CD1c-positive myeloid dendritic cell (primary cell): ENCODE measurements at regions not wholly inside any gene's neighbourhood (a gene's known extent, or its start where the extent isn't known, plus 50 kb on each side); places are given as distances from the start of the nearest gene placed in this dataset.

Source experiments
- DNase-seq: peaks from one replicate; pipeline ENCODE4 v3.0.0-alpha.2; 2016; ENCODE audit errors: extremely low spot score

DNA sequence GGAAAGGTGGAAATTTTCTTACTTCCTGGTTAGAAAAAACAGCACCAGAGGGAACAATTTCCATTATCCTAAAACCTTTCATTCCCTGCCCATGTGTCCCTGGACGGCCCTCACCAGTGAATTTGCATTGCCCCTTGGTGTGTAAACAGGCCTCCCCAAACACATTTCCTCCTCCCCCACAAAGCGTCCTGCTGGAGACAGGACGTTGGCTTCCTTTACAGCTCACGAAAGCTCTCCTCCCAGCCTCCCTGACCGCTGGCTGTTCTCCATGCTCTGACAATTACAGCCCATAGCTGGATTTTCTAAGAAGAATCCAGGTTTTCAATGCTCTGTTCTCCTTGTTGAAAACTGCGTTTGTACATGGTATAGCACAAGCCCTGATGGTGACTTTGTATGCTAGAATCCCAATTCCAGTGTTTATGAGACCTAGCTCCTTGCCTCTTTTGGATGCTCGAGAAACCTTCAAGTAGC lies 724.2 kb upstream of the CELF2 start:
- no peak for DNase-seq

DNA sequence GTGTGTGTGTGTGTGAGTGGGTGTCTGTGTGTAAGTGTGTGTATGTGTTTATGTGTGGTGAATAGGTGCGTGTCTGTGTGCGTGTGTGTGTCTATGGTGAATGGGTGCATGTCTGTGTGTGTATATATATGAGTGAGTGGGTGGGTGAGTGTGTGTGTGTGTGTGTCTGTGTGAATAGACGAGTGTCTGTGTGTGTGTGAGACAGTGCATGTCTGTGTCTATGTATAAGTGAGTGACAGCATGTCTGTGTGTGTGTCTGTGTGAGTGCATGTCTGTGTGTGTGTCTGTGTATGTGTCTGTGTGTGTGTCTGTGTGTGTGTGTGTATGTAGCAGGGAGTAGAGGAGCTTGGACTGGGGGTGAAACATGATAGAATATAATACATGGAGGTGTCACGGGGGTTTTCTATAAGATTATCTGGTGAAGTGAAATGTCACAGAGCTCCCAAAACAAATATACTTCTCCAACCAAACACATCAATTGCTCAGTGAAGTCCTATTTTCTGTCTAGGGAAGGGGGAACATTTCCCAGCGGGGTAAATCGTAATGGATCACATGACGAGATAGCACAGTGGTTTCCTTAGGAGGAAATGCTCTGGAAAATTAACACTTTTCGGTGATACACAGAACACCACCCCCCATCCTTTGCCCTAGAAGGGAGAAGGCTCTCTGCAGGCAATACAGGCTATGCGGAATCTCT lies 723.3 kb upstream of the CELF2 start:
- DNase-seq, result no peak

DNA sequence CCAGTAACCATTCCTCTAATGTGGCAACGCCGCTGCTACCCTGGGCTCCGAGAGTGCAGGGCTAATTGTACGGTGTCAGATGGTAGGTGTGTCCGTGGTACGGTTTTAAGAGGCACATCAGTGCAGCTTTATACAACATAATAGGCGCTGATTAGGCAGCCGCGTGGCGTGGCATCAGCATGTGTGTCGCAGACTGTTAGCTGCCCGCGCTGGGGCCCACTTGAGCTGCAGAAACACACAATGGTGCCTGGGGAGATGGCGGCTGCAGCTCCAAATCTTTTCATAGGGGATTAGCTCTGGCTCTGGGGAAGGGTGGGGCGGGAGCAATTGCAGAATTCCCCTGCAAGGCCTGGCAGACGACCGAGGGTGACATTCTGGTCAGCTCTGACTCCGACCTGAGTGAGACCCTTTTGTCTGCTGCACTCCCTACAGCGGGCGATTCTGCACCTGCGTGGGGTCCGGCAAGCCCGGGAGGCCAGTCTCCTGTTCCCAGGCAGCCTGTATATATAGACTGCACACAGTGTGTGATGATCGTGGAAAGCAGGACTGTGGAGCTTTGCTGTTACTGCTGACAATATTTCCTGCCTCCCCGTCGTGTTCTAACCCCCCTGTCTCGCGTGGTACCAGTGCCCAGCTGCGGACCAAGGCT lies 722.7 kb upstream of the CELF2 start:
- no peak for DNase-seq

DNA sequence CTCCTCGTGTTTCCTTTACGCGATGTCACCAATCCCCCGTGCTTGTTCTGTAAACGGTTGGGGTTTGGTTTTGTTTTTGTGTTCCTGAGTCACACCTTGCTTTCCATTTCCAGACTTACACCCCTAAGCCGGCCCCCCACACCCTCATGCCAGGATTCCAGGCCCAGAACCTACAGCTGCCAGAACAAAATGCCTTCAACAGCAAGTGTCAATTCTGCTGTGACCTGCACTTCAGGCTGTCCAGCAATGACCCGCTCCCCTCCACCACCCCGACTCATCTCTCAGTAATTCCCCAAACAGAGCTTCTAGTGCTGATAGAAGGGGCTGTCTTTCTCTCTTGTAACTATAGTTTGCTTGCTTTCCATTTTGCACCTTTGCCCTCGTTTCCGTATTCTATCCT lies 722.1 kb upstream of the CELF2 start:
- no peak for DNase-seq

DNA sequence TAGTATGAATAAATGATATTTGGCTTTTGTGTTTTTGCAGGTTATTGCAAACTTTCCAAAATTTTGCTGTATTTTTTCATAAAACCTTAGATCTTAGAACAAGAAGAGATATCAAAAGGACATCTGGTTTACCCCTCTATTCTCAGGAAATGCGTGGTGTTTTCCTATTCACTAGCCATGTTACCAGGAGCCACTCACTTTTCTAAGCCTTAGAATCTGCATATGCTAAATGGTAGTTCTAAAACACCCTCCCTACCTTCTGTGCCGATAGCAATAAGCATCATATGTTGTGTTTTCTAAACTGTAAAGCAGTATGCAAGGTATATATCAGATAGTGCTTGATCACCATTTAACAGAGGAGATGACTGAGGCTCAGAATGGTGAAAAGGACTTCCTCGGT lies 715.0 kb upstream of the CELF2 start:
- DNase-seq, result no peak

DNA sequence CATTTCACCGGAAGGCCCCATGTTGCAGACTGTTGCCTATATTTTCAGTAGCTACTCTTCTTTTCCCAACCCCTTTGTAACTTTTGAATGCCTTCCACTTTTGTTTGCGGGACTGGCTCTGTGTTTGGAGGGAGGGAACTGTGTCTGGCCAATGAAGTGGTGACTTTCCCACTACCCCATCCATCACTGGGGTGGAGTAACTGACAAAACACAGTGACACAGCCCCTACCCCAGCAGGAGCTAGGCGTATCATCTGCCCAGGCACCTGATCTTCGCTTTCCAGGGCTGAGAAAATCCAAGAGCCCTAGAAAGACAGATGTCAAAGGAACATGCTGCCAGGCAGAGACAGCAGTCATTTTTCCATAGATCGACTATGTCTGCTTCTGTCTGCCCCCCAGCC lies 710.6 kb upstream of the CELF2 start:
- no peak for DNase-seq

DNA sequence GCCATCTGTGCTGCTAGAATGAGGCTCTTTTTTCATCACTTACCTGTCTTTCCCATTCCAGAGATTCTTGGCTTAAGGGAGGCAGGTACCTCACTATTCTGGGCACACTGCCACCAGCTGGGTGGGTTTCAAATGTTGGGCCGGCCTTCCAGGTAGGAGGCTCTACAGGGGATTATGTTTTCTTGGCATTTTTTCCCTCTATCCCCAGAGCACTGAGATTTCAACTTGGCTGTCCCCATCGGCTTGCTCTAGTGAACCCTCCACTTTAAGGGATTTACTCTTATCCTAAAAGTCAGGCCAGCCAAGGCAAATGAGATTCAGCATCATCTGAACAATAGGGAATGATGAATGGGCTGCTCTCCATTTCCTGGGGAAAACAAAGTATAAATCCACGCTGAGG lies 710.1 kb upstream of the CELF2 start:
- DNase-seq, result no peak

DNA sequence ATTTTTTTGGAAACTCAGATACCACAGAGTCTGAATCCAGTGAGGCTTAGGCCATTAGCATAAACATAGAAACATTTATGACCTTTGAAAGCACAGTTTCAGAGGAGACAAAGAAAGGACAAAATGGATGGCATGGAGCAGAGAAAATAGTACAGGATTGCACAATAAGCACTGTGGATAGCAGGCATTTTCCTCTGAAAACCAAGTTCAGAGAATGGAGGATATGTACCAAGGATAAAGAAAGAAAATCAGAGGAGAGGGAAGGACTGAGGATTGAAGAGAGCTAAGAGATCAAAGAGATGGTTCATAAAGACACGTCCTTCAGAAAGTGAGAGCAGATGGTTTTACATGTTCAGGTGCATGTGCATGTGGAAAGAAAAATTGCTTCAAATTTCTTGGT lies 707.2 kb upstream of the CELF2 start:
- no peak for DNase-seq

DNA sequence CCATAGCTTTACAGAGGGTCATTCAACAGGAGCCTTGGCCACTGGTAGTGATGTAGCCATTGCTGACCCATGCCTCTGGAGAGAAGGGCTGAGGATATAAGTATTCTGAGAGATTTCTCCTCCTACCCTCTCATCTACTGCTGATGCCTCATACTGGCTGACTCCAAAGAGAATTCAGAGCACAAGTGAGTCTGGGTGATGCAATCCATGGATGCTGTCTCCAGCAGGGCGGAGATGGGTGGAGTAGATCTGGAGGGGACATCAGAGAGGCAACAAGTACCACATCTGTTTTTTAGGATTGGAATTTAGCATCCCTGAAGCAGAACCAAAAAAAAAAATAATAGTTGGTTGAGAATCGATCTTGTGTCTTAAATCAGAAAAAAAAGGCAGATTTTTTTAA lies 705.7 kb upstream of the CELF2 start:
- DNase-seq, result no peak

DNA sequence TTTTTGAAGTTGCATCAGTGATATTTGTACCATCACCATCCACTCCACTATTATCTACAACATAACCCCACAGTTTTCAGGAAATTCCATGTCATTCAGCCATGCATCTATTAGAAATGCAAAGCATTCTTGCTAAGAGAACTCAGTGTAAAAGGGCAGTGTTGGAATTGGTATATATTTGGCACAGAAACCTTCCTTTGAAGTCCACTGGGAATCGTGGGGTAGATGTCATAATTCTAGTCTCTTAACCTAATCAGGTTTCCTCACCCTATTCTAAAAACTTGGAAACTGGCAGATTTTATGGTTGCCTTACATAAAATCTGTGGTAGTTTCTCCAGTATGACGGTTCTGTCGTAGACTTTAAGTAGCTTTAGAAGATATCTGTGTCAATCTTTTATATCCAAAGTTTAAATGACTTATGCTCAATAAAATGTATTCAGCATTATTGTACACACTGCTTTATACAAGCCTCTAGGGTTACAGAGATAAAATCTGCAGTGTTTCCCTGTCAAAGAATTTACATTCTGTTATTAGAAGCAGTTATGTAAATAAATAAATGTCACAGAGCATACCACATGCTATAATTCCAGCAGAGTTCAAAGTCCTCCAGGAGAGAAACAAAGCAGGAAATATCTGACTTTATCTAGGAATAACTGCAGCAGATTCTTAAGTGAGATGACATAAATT lies 704.4 kb upstream of the CELF2 start:
- no peak for DNase-seq

DNA sequence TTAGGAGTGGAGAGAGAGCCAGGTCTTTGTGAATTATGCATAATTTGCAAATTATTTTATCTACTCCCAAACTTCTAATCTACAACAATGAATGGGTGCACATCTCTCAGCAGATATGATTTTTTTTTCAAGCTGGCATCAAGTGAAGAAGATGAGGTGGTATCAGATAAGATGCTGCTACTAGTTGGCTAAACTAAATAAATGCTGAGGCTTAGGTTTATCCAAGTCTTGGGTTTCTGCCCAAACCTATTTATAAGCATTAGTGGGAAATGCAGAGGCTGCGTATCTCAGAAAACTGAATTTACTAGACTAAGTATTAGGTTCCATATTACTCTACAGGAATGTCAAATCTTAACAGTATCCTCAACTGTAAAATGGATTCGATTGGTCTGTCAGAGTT lies 703.0 kb upstream of the CELF2 start:
- DNase-seq, result no peak

DNA sequence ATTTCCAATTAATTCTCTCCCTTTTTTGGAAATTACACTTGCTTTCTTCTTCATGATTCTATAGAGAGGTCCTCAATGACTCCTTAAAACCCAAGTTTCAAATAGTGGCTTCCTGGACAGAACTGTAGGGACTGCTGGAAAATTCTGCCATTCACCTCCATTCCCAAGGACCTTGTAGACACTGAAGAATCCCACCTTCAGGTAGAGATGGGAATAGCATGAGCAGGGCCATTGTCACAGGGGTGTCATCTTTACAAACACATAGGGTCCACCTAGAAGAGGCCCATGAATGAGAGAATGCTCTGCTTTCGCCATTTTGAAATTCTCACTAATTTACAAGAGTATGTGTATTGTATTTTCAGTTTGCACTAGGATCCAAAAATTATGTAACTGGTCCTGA lies 701.7 kb upstream of the CELF2 start:
- DNase-seq, result no peak

DNA sequence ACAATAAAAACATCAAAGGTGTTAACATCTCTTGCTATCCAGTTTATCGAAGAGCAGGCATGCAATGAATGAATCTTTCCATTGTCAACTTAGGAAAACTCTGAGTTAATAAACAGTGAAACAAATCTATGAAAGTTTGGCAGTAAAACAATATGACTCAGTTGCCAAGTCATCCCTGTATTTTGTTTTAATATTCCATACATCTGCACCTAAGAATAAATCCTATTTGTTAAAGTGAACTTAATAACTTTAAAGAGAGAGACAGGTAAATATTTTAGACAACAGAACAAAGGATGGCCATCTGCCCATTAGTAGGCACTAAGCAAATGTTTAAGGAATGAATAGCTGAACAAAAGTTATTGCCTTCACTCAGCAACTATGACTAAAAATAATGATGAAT lies 700.5 kb upstream of the CELF2 start:
- DNase-seq, result no peak

DNA sequence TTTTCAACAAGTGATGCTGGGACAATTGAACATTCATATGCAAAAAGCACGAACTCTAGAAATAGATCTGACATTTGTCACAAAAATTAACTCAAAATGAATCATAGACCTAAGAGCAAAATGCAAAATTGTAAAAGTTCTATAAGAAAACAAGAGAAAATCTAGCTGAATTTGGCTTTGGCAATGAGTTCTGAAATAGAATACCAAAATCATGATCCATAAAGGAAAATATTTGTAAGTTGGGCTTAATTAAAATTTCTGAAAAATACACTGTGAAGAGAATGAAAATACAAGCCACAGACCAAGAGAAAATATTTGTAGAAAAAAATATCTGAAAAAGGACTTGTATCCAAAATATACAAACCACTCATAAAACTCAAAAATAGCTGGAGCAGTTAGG lies 698.8 kb upstream of the CELF2 start:
- no peak for DNase-seq

DNA sequence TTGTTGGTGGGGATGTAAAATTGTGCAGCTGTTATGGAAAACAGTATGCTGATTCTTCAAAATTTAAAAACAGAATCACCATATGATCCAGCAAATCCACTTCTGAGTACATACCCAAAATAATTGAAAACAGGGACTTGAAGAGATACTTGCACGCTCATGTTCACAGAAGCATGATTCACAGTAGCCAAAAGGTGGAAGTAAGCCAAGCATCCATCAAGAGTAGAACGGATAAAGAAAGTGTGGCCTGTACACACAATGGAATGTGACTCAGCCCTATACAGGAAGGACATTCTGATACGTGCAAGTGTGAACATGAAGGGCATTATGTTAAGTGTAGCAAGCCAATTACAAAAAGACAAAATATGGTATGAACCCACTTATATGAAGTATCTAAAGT lies 696.7 kb upstream of the CELF2 start:
- no peak for DNase-seq

DNA sequence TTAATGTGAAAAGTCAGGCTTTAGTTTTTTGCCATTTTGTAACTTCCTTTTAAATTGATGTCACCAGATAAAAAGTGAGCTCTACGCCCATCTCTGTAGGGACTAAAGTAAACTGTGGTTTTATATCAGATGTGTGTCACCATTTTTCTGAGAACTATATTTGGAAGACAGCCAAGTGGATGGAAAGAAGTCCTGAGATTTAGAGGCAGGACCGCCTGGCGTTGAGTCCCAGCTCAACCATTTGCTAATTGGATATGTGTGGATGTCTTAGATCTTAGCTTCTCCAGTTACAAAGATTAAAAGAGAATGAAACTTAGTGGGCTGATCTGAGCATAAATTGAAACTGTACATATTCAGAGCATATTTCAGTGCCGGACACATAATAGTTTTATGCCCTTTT lies 691.6 kb upstream of the CELF2 start:
- no peak for DNase-seq

DNA sequence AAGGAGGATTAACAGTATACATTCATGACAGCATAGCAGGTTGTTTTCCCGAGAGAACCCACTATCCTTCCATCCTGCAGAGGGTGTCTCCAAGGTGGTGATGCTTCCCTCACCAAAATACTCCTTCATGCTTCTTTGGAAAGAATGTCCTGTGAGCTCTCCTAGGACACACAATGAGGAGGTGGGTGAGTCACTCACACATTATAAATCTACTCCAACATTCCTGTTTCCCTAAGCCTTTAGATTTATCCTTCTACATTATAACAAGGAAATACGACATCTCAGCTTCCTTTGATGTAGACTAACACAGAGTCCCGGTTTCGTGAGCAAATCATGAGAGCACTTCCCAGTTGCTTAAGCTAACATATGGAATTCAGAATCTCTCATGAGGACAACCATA lies 689.7 kb upstream of the CELF2 start:
- DNase-seq, result no peak

DNA sequence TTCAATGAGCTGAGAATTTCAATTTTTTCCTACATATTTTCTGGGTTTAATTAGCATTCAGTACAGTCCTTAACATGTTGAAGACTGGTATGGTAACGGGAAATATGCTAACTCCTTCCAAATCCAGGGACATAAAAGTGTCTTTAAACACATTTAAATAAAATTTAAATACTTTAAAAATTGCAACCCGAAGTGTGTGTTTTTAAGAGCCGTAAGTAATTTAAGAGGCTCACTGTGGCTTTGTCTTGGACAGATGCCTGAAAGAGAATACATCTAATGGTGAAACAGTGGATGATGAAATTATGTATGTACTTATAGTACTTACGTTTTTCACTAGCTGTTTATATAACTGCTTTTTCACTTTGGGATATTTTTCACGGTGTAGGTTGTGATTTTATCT lies 687.3 kb upstream of the CELF2 start:
- no peak for DNase-seq

DNA sequence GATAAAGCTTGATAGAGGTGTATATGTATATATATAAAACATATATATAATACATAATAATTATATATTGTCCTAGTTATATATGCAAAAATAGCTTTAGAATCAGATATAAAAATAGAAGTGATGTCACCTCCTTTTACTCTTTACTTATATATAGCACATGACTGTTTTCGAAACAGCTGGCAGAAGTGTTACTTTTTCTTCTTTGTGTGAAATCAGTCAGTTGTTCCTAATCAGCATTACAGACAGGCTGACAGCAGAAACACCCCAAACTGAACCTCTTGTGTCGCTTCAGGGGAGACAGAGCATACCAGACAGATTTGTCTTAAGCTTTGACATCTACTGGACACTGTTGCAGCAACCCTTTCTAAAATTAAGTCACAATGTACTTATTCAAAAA lies 684.9 kb upstream of the CELF2 start:
- DNase-seq, result no peak

DNA sequence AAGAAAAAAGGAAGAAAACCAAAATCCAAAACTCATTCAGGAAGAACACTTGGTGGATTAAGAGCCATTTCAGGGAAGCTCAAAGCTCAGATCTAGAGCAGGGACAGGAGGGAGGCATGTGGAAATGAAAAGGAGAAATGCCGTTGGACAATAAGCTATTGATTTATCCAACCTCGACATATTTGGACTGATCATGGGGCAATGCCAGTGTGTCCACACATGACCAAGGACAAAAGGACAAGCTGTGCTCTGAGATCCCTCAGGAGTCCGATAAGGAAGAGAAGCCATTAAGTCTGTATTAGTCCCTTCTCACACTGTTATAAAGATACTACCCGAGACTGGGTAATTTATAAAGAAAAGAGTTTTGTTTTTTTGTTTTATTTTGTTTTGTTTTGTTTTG lies 684.0 kb upstream of the CELF2 start:
- no peak for DNase-seq

DNA sequence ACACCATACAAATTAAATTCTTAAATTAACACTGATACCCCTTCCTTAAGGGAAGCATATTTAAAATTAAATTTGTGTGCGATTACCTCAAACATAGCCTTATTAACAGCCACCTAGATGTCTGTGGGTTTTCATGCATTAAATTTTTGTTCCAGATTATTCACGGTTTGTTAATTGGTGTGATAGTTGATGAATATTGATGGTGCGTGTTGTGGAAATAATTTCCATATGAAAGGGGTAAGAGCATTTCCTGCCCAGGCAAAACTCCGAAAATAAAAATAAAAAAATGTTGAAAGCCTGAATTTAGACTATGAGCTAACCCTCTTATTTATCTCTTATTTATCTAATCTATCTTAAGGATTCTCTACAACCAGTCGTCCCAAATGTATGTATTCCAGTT lies 679.3 kb upstream of the CELF2 start:
- no peak for DNase-seq

DNA sequence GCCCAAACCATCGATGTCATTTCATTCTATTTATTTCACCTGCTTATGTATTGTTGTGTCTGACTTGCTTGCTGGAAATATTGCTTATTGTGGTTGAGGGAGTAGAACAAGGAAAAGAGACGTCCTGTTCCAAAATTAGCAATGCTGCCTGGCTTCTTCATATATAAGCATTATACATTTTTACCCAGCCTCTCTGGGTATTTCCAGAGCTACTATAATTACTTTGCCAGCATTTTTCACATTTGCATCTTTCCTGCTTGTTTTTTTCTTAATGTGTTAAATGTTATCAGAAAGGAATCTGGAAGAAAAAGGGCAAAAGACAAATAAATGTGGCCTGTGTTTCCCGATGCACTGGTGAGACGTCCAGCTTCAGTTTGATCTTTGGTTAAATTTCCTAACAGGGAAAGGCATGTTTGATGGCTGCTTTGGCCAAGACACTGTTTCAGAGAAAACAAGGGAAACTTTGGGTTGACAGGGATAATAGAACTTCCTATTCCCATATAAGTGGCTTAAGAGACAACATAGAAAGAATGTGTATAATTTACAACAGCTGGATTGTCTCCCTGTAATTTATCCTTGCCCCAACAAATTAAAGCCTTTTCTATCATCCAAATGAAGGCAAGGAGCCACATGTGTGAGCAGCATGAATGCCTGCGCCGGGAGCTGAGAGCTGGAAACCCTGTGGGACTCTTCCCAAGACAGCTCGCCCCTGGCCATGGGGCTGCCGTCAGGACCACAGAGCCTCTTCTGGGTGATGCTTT lies 671.1 kb upstream of the CELF2 start:
- no peak for DNase-seq

DNA sequence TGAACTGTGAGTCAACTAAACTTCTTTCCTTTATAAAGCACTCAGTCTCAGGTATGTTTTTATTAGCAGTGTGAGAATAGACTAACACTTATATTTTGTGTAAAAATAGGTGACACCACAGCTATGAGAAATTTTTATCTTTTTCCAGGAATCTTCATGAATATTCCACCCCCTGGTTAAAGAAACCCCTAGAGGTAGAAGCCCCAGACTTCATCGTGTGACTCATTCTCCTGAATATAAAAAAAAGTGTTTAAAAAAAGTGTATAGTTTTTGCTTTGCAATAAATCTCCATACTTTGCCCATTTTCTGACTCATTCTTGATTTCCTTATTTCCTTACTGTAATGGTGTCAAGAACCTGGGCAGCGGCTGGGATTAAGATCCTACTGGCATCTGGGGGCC lies 667.6 kb upstream of the CELF2 start:
- DNase-seq, result no peak
